Left colon (tissue), 2 donors: ENCODE measurements at regions not wholly inside any gene's neighbourhood (a gene's known extent, or its start where the extent isn't known, plus 50 kb on each side); places are given as distances from the start of the nearest gene placed in this dataset.

Experiments
- ATAC-seq: fragments of 200-7000 bp; cut with Tn5 transposase; one replicate; pipeline ENCODE4 v1.9.1; 2020; ENCODE audit warnings: mild to moderate bottlenecking, moderate library complexity
- DNase-seq, 2 donors: peaks; one replicate each; pipeline ENCODE4 v3.0.0-alpha.2; 2020
- intact Hi-C, 2 donors: fragments of 100-400 bp; cut with DNase I in 1 of 2; cut with micrococcal nuclease in 1 of 2; formaldehyde crosslinking; loops; one replicate each; pipeline versions ENCODE4 v1.11.2 to v1.14.0; 2022; cut with DNase I, micrococcal nuclease
- donor health status: DM: no; HTN: no; CAD: no.
- donor health status: DM: yes; HTN: yes; CAD: no.

GRCh38 chr13:69194130-69194529, 913.5 kb upstream of the ATXN8OS start:
- intact Hi-C loops: no loop called here
- no peak for DNase-seq
- no peak for ATAC-seq

GRCh38 chr13:69180034-69180433, 927.6 kb upstream of the ATXN8OS start:
- intact Hi-C loops: no loop called here
- ATAC-seq (no peak), DNase-seq (no peak)

GRCh38 chr13:69178000-69178399, 929.6 kb upstream of the ATXN8OS start:
- ATAC-seq (no peak), DNase-seq (no peak)
- intact Hi-C loops: no loop called here

- intact Hi-C loops: no loop called here
Observed at GRCh38 chr13:69168436-69168835, 939.2 kb upstream of the ATXN8OS start.

GRCh38 chr13:69155136-69155535, 952.5 kb upstream of the ATXN8OS start:
- DNase-seq: no peak
- no peak for ATAC-seq
- intact Hi-C loops: no loop called here

More at GRCh38 chr13:69168436-69168835, 939.2 kb upstream of the ATXN8OS start:
- ATAC-seq (no peak), DNase-seq (no peak)

GRCh38 chr13:69142101-69142500, 965.5 kb upstream of the ATXN8OS start:
- intact Hi-C loops: no loop called here
- ATAC-seq (no peak), DNase-seq (no peak)

GRCh38 chr13:69124996-69125395, 982.6 kb upstream of the ATXN8OS start:
- intact Hi-C loops: no loop called here
- ATAC-seq (no peak), DNase-seq (no peak)

GRCh38 chr13:69109891-69110525, 997.6 kb upstream of the ATXN8OS start:
- intact Hi-C loops: no loop called here
- DNase-seq: no peak
- no peak for ATAC-seq

- ATAC-seq (no peak), DNase-seq (no peak)
- intact Hi-C loops: no loop called here
Observed at GRCh38 chr13:69108486-69108885, 999.1 kb upstream of the ATXN8OS start.

GRCh38 chr13:69107436-69107835, 1000.2 kb upstream of the ATXN8OS start:
- ATAC-seq: no peak
- intact Hi-C loops: no loop called here

GRCh38 chr13:69101841-69102240, 1005.8 kb upstream of the ATXN8OS start:
- ATAC-seq: no peak
- DNase-seq: no peak
- intact Hi-C loops: no loop called here

More at GRCh38 chr13:69107436-69107835, 1000.2 kb upstream of the ATXN8OS start:
- no peak for DNase-seq

- ATAC-seq: no peak
Observed at GRCh38 chr13:69094485-69094884, 1013.1 kb upstream of the ATXN8OS start.

GRCh38 chr13:69092615-69093322, 1014.9 kb upstream of the ATXN8OS start:
- intact Hi-C loops: no loop called here
- ATAC-seq: no peak
- no peak for DNase-seq

More at GRCh38 chr13:69094485-69094884, 1013.1 kb upstream of the ATXN8OS start:
- intact Hi-C loops: no loop called here
- no peak for DNase-seq

GRCh38 chr13:69077267-69077666, 1030.4 kb upstream of the ATXN8OS start:
- no peak for DNase-seq
- ATAC-seq: no peak
- intact Hi-C loops: no loop called here

GRCh38 chr13:69069554-69070133, 1038.0 kb upstream of the ATXN8OS start:
- DNase-seq (no peak), ATAC-seq (no peak)
- intact Hi-C loops: no loop called here

GRCh38 chr13:69050696-69051095, 1056.9 kb upstream of the ATXN8OS start:
- DNase-seq: no peak
- ATAC-seq: no peak
- intact Hi-C loops: no loop called here

- ATAC-seq (no peak), DNase-seq (no peak)
- intact Hi-C loops: no loop called here
Observed at GRCh38 chr13:69044629-69045028, 1063.0 kb upstream of the ATXN8OS start.

GRCh38 chr13:69040898-69041297, 1066.7 kb upstream of the ATXN8OS start:
- intact Hi-C loops: no loop called here
- no peak for DNase-seq
- no peak for ATAC-seq

- intact Hi-C loops: no loop called here
- DNase-seq: no peak
- ATAC-seq: no peak
Observed at GRCh38 chr13:69035771-69036170, 1071.9 kb upstream of the ATXN8OS start.

GRCh38 chr13:69028936-69029335, 1078.7 kb upstream of the ATXN8OS start:
- DNase-seq (no peak), ATAC-seq (no peak)
- intact Hi-C loops: no loop called here
